ENCODE measurements at regions not wholly inside any gene's neighbourhood (a gene's known extent, or its start where the extent isn't known, plus 50 kb on each side); places are given as distances from the start of the nearest gene placed in this dataset.
A peak's percentile ranks its signal among the peaks of the same experiment; 100 is the strongest.
"Not testable (repeated sequence)": the region's sequence is repeated elsewhere in the genome, so short reads cannot be mapped to it uniquely, and the experiment has no call there.

- no peak for DNase-seq (ENCODE audit: low read depth in 1 of 2, low spot score in 1 of 2)
- peaks cover 5% of the 10 kb centered on the region for H3K4me1 ChIP-seq (ENCODE audit: low read depth)
- TF ChIP-seq, protein P1, sequence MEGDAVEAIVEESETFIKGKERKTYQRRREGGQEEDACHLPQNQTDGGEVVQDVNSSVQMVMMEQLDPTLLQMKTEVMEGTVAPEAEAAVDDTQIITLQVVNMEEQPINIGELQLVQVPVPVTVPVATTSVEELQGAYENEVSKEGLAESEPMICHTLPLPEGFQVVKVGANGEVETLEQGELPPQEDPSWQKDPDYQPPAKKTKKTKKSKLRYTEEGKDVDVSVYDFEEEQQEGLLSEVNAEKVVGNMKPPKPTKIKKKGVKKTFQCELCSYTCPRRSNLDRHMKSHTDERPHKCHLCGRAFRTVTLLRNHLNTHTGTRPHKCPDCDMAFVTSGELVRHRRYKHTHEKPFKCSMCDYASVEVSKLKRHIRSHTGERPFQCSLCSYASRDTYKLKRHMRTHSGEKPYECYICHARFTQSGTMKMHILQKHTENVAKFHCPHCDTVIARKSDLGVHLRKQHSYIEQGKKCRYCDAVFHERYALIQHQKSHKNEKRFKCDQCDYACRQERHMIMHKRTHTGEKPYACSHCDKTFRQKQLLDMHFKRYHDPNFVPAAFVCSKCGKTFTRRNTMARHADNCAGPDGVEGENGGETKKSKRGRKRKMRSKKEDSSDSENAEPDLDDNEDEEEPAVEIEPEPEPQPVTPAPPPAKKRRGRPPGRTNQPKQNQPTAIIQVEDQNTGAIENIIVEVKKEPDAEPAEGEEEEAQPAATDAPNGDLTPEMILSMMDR (IDR thresholded peaks at IDR 0.05; ENCODE audit: low read depth, low read length) = no peak
- no peak overlapping the region for H3K27ac ChIP-seq
- no peaks in the 10 kb centered on the region for H3K27me3 ChIP-seq
- no peak overlapping the region for H3K4me3 ChIP-seq
- H3K9me3 ChIP-seq (ENCODE audit: low read depth) = no peaks in the 10 kb centered on the region
- H3K36me3 ChIP-seq = no peaks in the 10 kb centered on the region
These were observed 426.1 kb downstream of the DSC3 start for GRCh38 chr18:30616414-30616813.

DNA sequence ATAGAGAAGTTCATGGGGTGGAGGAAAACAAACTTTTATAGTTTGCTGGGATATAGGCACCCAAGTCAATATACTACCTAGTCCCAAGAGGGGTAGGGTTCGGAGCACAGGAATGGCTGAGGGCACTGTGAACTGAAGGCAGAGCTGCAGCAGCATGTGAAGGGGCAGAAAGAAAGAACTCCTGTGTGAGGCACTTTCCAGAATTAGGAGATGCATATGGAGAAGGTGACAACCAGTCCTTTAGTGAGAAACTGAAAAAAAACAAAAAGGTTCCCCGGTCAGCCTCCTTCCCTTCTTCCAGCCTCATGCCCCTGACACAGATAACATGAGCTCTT lies 429.1 kb downstream of the DSC3 start:
- H3K27me3 ChIP-seq = no peaks in the 10 kb centered on the region
- H3K4me3 ChIP-seq = no peak overlapping the region
- DNase-seq (ENCODE audit: low read depth in 1 of 2, low spot score in 1 of 2) = peak in 1 of 2 donors; percentile 2
- no peaks in the 10 kb centered on the region for H3K9me3 ChIP-seq (ENCODE audit: low read depth)
- peaks cover 8% of the 10 kb centered on the region for H3K4me1 ChIP-seq (ENCODE audit: low read depth)
- H3K27ac ChIP-seq = no peak overlapping the region
- TF ChIP-seq, protein P1 (IDR thresholded peaks at IDR 0.05; ENCODE audit: low read depth, low read length) = no peak
- no peaks in the 10 kb centered on the region for H3K36me3 ChIP-seq

DNA sequence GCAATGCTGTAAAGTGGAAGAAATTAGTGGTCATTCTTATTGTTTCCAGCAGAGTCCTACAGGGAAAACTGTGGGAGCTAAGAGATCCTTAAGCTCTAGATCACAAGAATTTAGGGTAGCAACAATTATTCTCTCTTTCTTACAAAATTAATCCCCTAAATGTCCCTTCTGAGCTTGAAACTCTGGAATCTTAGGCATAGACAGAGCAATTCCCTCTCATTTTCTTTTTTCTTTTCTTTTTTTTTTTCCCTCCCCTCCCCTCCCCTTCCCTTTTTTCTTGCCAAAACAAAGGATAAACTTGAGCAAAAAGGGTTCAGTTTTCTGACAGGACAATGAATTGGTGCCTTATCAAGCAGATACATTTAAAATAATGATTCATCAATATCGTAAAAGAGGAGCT lies 441.0 kb downstream of the DSC3 start:
- TF ChIP-seq, protein P1 (IDR thresholded peaks at IDR 0.05; ENCODE audit: low read depth, low read length) = no peak
- no peaks in the 10 kb centered on the region for H3K27me3 ChIP-seq
- H3K4me1 ChIP-seq (ENCODE audit: low read depth) = no peaks in the 10 kb centered on the region
- no peaks in the 10 kb centered on the region for H3K36me3 ChIP-seq
- no peaks in the 10 kb centered on the region for H3K9me3 ChIP-seq (ENCODE audit: low read depth)
- no peak overlapping the region for H3K27ac ChIP-seq
- DNase-seq (ENCODE audit: low read depth in 1 of 2, low spot score in 1 of 2) = no peak
- H3K4me3 ChIP-seq = no peak overlapping the region

- Histone ChIP-seq H3K36me3 (no peaks in the 10 kb centered on the region), H3K27me3 (no peaks in the 10 kb centered on the region), H3K9me3 (ENCODE audit: low read depth) (no peaks in the 10 kb centered on the region), H3K27ac (no peak overlapping the region), H3K4me1 (ENCODE audit: low read depth) (no peaks in the 10 kb centered on the region), H3K4me3 (no peak overlapping the region)
- no peak for DNase-seq (ENCODE audit: low read depth in 1 of 2, low spot score in 1 of 2)
- TF ChIP-seq, protein P1 (IDR thresholded peaks at IDR 0.05; ENCODE audit: low read depth, low read length) = no peak
These were observed 445.3 kb downstream of the DSC3 start for GRCh38 chr18:30597202-30597601.

DNA sequence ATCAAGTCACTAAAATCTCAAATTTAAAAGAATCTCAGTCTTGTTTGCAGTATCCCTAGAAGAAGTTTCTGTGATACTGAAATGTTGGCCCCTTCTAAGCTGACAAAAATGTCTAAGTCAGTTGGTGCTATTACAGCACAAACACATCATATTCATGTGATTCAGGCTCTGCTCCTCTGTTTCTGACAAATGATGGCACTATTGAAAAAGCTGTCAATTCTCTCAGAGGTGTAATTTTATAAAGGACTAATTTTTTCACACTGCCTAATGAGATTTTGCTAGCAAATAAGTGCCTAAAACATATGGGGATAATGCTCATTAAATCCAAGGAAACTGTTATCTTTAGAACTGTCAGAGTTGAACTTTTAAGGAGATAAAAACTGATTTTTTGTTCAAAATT lies 445.9 kb downstream of the DSC3 start:
- no peak for DNase-seq (ENCODE audit: low read depth in 1 of 2, low spot score in 1 of 2)
- H3K4me1 ChIP-seq (ENCODE audit: low read depth) = no peaks in the 10 kb centered on the region
- no peak overlapping the region for H3K4me3 ChIP-seq
- H3K36me3 ChIP-seq = no peaks in the 10 kb centered on the region
- TF ChIP-seq, protein P1 (IDR thresholded peaks at IDR 0.05; ENCODE audit: low read depth, low read length) = no peak
- H3K27ac ChIP-seq = no peak overlapping the region
- no peaks in the 10 kb centered on the region for H3K9me3 ChIP-seq (ENCODE audit: low read depth)
- H3K27me3 ChIP-seq = no peaks in the 10 kb centered on the region

DNA sequence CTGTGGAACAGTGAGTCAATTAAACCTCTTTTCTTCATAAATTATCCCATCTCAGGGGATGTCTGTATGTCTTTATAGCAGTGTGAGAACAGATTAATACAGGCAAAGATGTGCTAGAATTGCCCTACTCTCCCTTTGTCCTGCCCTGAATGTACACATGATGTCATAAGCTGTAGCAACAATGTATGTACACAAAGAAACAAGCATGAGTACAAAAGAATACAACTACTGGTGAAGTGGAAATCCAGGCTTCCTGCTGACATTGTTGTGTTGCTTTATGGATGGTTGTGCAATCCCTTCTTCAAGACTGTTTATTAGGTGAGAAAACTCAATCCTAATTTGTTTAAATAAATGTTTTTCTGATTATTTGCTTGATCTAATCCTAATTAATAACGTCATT lies 446.6 kb downstream of the DSC3 start:
- H3K27ac ChIP-seq = no peak overlapping the region
- H3K36me3 ChIP-seq = no peaks in the 10 kb centered on the region
- no peaks in the 10 kb centered on the region for H3K27me3 ChIP-seq
- DNase-seq (ENCODE audit: low read depth in 1 of 2, low spot score in 1 of 2) = no peak
- H3K9me3 ChIP-seq (ENCODE audit: low read depth) = no peaks in the 10 kb centered on the region
- no peak overlapping the region for H3K4me3 ChIP-seq
- H3K4me1 ChIP-seq (ENCODE audit: low read depth) = no peaks in the 10 kb centered on the region
- TF ChIP-seq, protein P1 (IDR thresholded peaks at IDR 0.05; ENCODE audit: low read depth, low read length) = no peak

- H3K4me3 ChIP-seq; DNase-seq (ENCODE audit: low read depth in 1 of 2, low spot score in 1 of 2); H3K27ac ChIP-seq; H3K36me3 ChIP-seq; H3K4me1 ChIP-seq (ENCODE audit: low read depth); H3K9me3 ChIP-seq (ENCODE audit: low read depth); H3K27me3 ChIP-seq: not testable (repeated sequence)
These were observed 447.6 kb downstream of the DSC3 start for GRCh38 chr18:30594911-30595310.
